Anterior cingulate cortex (tissue), 58 donors: ENCODE measurements at regions not wholly inside any gene's neighbourhood (a gene's known extent, or its start where the extent isn't known, plus 50 kb on each side); places are given as distances from the start of the nearest gene placed in this dataset.

ENCODE experiments used
- DNase-seq, 58 donors: peaks; one replicate each; lab custom pipeline; 2025; lab: John Stamatoyannopoulos, UW

GRCh38 chr1:98428864-98429263 lies 232.7 kb upstream of the SNX7 start:
- no peak for DNase-seq

- no peak for DNase-seq
These were observed 233.9 kb upstream of the SNX7 start for GRCh38 chr1:98427664-98428063.

- no peak for DNase-seq
These were observed 235.4 kb upstream of the SNX7 start for GRCh38 chr1:98426092-98426491.

- no peak for DNase-seq
These were observed 238.7 kb upstream of the SNX7 start for GRCh38 chr1:98422816-98423215.

- no peak for DNase-seq
These were observed 240.5 kb upstream of the SNX7 start for GRCh38 chr1:98421085-98421435.

- no peak for DNase-seq
These were observed 241.0 kb upstream of the SNX7 start for GRCh38 chr1:98420376-98421084.

GRCh38 chr1:98417820-98418219 lies 243.7 kb upstream of the SNX7 start:
- DNase-seq = no peak

- DNase-seq = no peak
These were observed 251.4 kb upstream of the SNX7 start for GRCh38 chr1:98410082-98410481.

- no peak for DNase-seq
These were observed 255.0 kb upstream of the SNX7 start for GRCh38 chr1:98406352-98407088.

GRCh38 chr1:98405581-98406074 lies 255.9 kb upstream of the SNX7 start:
- DNase-seq = no peak

GRCh38 chr1:98404866-98405265 lies 256.7 kb upstream of the SNX7 start:
- no peak for DNase-seq

- no peak for DNase-seq
These were observed 257.5 kb upstream of the SNX7 start for GRCh38 chr1:98403963-98404480.

GRCh38 chr1:98402860-98403259 lies 258.7 kb upstream of the SNX7 start:
- DNase-seq = no peak

GRCh38 chr1:98400446-98400845 lies 261.1 kb upstream of the SNX7 start:
- DNase-seq = no peak

- no peak for DNase-seq
These were observed 262.3 kb upstream of the SNX7 start for GRCh38 chr1:98399218-98399617.

- DNase-seq = no peak
These were observed 262.9 kb upstream of the SNX7 start for GRCh38 chr1:98398649-98399048.

GRCh38 chr1:98398092-98398491 lies 263.4 kb upstream of the SNX7 start:
- DNase-seq = no peak

GRCh38 chr1:98393719-98394118 lies 267.8 kb upstream of the SNX7 start:
- no peak for DNase-seq

GRCh38 chr1:98391175-98391574 lies 270.3 kb upstream of the SNX7 start:
- no peak for DNase-seq

GRCh38 chr1:98389809-98390208 lies 271.7 kb upstream of the SNX7 start:
- DNase-seq = no peak

- DNase-seq = peak in 1 of 58 donors; percentile 28
These were observed 273.1 kb upstream of the SNX7 start for GRCh38 chr1:98388441-98388840.

GRCh38 chr1:98387701-98388100 lies 273.8 kb upstream of the SNX7 start:
- no peak for DNase-seq
